Activated CD4-positive, alpha-beta T cell treated with anti-CD3 and anti-CD28 coated beads for 48 hours (primary cell): ENCODE measurements at regions not wholly inside any gene's neighbourhood (a gene's known extent, or its start where the extent isn't known, plus 50 kb on each side); places are given as distances from the start of the nearest gene placed in this dataset.
"Not testable (repeated sequence)": the region's sequence is repeated elsewhere in the genome, so short reads cannot be mapped to it uniquely, and the experiment has no call there.

Experiments used
- DNase-seq: peaks from one replicate; pipeline ENCODE4 v3.0.0-alpha.2; 2020

- not testable (repeated sequence) for DNase-seq
These were observed 1688.2 kb downstream of the SPATA31A7 start for GRCh38 chr9:62877987-62878386.

DNA sequence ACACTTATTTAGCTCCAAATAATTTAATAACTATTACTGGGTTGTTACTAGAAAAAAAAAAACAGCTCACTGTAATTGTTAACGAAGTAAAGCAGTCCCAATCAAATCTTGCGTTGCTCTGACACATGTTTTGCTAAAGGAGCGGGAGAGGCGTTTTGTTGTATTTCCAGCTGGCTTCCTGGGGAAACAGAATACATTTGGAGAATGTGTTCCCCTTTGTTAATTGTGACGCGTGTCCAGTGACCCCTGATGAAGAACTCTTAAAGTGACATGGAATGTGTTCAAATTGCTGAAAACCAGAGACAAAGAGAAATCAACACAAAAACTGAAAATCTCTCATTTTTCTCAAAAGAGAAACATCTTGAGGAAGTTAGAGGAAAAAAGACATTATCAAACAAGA, 1690.6 kb downstream of the SPATA31A7 start:
- not testable (repeated sequence) for DNase-seq

GRCh38 chr9:62880971-62881370, 1691.1 kb downstream of the SPATA31A7 start:
- not testable (repeated sequence) for DNase-seq

GRCh38 chr9:62881811-62882210, 1692.0 kb downstream of the SPATA31A7 start:
- not testable (repeated sequence) for DNase-seq

DNA sequence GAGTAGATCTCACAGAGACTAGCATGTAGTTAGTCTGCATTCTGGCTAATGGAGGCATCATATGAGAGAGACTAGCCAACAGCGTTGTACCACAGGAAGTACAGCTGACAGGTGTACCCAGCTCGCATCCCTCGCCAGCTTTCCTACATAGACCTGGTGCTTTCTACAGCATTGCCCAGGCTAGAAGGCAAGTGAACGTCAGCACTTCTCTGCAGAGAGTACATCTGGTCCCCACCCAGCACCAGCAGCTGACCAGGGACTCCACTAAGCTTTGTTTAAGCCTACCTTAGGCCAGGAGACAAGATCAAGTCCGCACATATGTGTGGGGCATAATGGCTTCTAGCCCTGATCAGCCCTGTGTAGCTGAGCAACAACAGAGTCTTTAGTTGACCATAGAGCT, 1692.9 kb downstream of the SPATA31A7 start:
- not testable (repeated sequence) for DNase-seq

- not testable (repeated sequence) for DNase-seq
These were observed 1706.9 kb downstream of the SPATA31A7 start for GRCh38 chr9:62896692-62897091.

DNA sequence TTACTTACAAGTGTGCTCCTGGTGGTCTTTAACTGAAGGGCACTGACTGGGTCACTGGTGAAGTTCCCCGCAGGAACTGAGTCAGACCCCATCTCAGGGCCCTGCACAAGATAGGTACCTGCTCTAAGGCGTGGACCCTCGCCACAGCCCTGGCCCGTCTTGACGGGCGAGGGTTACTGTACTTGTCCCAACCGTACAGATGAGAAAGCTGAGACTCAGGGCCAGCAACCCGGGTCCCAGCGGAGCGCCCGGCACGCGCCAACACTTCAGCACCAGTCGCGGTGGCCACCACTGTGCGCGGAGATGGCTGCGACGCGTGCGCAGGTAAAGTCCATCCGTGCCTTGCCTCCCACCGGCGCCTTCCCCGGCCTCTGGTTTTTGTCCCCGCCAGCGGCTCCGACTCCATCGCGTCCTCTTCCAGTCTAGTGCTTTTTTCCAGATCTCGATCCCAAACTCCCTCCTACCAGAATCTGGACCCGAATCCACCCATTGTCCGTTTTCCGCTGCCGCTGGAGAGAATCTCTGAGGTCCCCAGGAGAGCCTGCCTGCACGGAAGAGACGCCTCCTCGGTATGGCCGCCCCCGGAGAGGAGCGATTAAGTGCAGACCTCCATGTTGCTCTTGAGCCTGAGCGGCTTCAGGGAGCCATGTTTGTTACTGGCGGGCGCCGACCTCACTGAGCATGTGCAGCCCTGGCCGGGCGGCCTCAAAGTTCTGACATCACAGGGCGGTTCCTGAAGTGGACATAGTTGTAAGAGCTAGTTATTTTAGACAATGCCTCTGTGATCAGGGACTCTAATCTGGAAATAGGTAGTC, 1707.8 kb downstream of the SPATA31A7 start:
- peak; percentile 61 for DNase-seq

DNA sequence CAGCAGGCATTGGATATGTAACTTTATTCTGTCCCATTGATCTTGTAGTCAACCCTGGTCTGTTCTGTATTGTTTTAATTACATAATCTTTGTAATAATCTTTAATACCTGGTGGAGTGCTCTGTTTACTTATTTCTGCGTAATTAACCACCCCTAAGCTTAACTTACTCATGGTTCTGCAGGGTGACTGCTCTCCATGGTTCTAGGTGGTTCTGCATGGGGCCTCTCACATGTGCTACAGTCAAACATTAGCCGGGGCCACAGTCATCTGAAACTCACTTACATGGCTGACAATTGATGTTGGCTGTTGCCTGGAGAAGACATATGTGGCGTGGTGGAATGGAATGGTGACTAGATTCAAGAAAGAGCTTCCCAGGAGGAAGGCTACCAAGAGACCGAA, 1709.8 kb downstream of the SPATA31A7 start:
- DNase-seq: not testable (repeated sequence)

- not testable (repeated sequence) for DNase-seq
These were observed 1714.2 kb downstream of the SPATA31A7 start for GRCh38 chr9:62904061-62904460.

DNA sequence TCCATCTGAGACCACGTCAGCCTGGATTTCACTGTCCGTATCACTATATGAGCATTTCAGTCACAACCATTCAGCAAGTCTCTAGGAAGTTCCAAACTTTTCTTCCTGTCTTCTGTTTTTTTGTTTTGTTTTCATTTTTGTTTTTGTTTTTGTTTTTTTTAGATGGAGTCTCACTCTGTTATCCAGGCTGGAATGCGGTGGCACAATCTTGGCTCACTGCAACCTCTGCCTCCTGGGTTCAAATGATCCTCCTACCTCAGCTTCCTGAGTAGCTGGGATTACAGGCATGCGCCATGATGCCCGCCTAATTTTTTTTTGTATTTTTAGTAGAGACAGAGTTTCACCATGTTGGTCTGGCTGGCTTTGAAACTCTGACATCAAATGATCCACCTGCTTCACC, 1715.9 kb downstream of the SPATA31A7 start:
- not testable (repeated sequence) for DNase-seq

GRCh38 chr9:62907866-62908265, 1718.0 kb downstream of the SPATA31A7 start:
- DNase-seq: not testable (repeated sequence)

GRCh38 chr9:62908271-62908670, 1718.4 kb downstream of the SPATA31A7 start:
- DNase-seq: not testable (repeated sequence)

DNA sequence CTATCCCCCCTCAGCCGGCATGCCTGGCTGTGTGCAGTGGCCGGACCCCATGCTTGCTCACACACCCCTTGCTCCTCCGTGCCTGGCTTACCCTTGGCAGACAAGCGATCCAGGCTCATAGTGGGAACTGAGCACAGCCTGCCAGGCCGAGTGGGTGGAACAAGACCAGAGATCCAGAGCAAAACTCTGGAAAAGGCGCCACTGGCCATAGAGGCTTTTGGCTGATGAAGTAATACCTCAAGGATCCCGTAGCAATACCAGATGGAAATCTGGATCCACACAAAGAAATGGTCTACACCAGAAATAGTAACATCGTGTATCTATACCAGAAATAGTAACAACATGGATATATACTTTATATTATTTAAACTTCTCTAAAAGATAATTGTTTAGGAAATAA, 1719.6 kb downstream of the SPATA31A7 start:
- DNase-seq: not testable (repeated sequence)

- not testable (repeated sequence) for DNase-seq
These were observed 1722.4 kb downstream of the SPATA31A7 start for GRCh38 chr9:62912278-62912677.

GRCh38 chr9:62915168-62915567, 1725.3 kb downstream of the SPATA31A7 start:
- DNase-seq: not testable (repeated sequence)

GRCh38 chr9:62915661-62916060, 1725.8 kb downstream of the SPATA31A7 start:
- not testable (repeated sequence) for DNase-seq

- DNase-seq: not testable (repeated sequence)
These were observed 1729.0 kb downstream of the SPATA31A7 start for GRCh38 chr9:62918648-62919385.

DNA sequence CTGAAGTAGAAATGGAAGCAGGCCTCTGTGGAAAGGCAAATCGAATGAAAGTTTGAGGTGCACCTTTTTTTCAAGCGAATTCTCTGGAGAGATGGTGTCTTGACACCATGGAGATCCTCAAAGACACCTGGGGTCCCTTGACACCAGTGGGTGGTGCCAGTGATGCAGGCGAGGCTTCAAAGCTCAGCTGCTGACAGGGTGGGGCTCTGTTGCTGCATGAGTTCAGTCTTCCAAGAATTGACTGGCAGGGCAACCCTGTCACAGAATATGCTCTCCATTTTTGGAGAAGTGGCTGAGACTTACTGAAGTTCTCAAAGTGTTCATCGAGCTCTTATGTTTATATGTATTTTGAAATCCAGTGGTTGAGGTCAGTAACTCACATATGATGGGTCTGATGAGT, 1741.6 kb downstream of the SPATA31A7 start:
- DNase-seq: not testable (repeated sequence)

DNA sequence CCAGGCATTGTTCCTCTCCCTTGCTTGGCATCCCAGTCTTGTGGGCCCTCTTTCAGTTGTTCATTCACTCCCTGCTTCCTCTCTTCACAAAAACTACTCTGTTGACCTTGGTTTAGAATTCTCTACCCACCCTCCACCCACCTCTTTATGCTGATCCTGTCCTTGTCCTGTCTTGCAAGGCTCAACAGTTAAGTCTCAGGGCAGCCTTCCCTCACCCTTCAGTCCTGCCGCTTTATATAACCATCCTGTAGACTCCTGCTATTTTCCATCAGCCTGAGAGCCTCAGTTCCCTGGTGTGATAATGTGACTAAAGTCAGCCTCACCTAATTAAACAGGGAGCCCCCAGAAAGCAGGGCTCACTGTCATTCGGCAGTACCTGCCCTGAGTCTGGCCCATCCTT, 1763.0 kb downstream of the SPATA31A7 start:
- not testable (repeated sequence) for DNase-seq
